Testis (tissue), 2 donors: ENCODE measurements at regions not wholly inside any gene's neighbourhood (a gene's known extent, or its start where the extent isn't known, plus 50 kb on each side); places are given as distances from the start of the nearest gene placed in this dataset.

Experiments used
- DNase-seq: peaks from one replicate; pipeline ENCODE4 v3.0.0-alpha.2; 2019
- H3K27ac ChIP-seq, 2 donors: fragments of 200-600 bp; sonication (generic); one replicate each; pipeline ENCODE4 v1.5.1; 2019
- H3K27me3 ChIP-seq: fragments of 200-600 bp; sonication (generic); one replicate; pipeline ENCODE4 v1.5.1; 2019
- H3K36me3 ChIP-seq: fragments of 200-600 bp; sonication (generic); one replicate; pipeline ENCODE4 v1.5.1; 2017; ENCODE audit warnings: low read depth; ENCODE audit errors: missing control alignments
- H3K4me1 ChIP-seq: fragments of 200-600 bp; sonication (generic); one replicate; pipeline ENCODE4 v1.5.1; 2019
- H3K4me3 ChIP-seq, 2 donors: fragments of 200-600 bp; sonication (generic); one replicate each; pipeline ENCODE4 v1.5.1; 2017 to 2019
- H3K9me3 ChIP-seq: fragments of 200-600 bp; sonication (generic); one replicate; pipeline ENCODE4 v1.5.1; 2017
- POLR2A ChIP-seq: fragments of 450-650 bp; IDR thresholded peaks from one replicate; pipeline ENCODE4 v1.6.1; 2017; ENCODE audit warnings: antibody characterized with exemption, mild to moderate bottlenecking, moderate library complexity
- WGBS, 2 donors: methylation state at CpG; one replicate each; pipeline ENCODE4 v1.1.5; 2018; 5-methylcytosine and 5-hydroxymethylcytosine counted together
- intact Hi-C: fragments of 100-400 bp; cut with DNase I; formaldehyde crosslinking; loops from one replicate; pipeline ENCODE4 v1.15.1; 2023; ENCODE audit warnings: low total_unique reads
- TF ChIP-seq, protein P1 (sequence below), 3 experiments: fragments of 450-650 bp in 2 of 3; fragments of 200-600 bp in 1 of 3; sonication (generic) in 1 of 3; IDR thresholded peaks; one replicate each; pipeline ENCODE4 v1.5.1; 2016 to 2019; ENCODE audit warnings: antibody characterized with exemption in 3 of 3, mild to moderate bottlenecking in 2 of 3, moderate library complexity in 1 of 3

DNA sequence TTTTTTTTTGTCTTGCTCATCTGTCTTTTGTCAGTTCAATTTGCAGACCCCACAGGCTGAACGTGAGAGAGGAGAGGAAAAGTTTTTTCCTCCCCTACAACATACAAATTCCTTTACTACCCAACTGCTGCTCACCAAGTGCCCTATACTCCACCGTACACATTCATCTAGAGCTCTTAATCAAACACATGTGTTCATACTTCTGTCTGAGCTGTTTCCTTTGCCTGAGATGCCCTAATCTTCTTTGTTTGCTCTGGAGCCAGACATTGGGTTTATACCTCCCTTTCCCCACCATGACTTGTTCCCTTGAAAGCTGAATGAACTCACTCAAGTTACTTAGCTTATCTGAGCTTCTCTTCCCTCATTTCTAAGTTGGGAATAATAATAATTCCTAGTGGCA is 122.7 kb upstream of the RASGRP1 start:
- no peaks in the 10 kb centered on the region for H3K27me3 ChIP-seq
- H3K36me3 ChIP-seq, result no peaks in the 10 kb centered on the region
- no peak for DNase-seq
- no peaks in the 10 kb centered on the region for H3K4me1 ChIP-seq
- no peak overlapping the region for H3K4me3 ChIP-seq
- 45 to 65% methylated on average over 2 of the region's 2 CpGs for WGBS, 2 donors
- TF ChIP-seq, protein P1, sequence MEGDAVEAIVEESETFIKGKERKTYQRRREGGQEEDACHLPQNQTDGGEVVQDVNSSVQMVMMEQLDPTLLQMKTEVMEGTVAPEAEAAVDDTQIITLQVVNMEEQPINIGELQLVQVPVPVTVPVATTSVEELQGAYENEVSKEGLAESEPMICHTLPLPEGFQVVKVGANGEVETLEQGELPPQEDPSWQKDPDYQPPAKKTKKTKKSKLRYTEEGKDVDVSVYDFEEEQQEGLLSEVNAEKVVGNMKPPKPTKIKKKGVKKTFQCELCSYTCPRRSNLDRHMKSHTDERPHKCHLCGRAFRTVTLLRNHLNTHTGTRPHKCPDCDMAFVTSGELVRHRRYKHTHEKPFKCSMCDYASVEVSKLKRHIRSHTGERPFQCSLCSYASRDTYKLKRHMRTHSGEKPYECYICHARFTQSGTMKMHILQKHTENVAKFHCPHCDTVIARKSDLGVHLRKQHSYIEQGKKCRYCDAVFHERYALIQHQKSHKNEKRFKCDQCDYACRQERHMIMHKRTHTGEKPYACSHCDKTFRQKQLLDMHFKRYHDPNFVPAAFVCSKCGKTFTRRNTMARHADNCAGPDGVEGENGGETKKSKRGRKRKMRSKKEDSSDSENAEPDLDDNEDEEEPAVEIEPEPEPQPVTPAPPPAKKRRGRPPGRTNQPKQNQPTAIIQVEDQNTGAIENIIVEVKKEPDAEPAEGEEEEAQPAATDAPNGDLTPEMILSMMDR (IDR thresholded peaks at IDR 0.05), result no peak
- TF ChIP-seq POLR2A, result no peak
- intact Hi-C loops, result loop anchor here (10.0 kb wide), 2 partner anchors 133 to 243 kb away; no protein-coding TSS in a partner anchor
- H3K9me3 ChIP-seq, result no peaks in the 10 kb centered on the region
- no peak overlapping the region for H3K27ac ChIP-seq

DNA sequence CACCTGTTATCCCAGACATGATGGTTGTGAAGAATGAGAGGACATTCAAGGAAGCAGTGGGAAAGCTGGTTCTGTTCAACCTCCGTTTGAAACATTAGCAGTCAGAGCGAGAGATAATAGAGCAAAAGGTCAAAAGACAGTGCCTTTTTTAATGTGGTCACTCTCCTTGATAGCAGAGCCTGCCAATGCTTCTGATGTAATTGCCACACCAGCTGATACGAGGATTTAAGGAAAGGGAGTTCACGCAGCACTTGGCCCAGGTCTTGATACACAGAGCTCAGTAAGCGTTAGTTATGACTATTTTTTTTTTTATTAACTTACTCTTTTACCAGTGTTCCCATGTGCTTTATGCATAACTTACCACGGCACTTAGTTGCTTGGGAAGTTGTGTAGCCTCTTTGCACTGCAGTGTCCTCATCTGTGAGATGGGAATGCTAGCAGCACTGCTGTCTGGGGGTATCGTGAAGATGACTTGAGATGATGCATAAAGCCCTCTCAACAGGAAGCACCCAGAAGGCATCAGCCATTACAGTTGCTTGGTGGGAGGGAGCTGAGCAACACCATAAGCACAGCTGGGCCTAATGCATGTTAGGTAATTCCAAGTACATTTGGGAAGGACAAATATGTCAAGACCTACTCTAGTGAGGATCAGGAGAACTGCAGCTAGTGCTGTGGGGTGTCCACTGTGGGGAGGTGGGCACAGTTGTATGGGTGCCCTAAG is 123.3 kb upstream of the RASGRP1 start:
- peak; percentile 20 for DNase-seq
- intact Hi-C loops, result loop anchor here (10.0 kb wide), 2 partner anchors 133 to 243 kb away; no protein-coding TSS in a partner anchor
- no peaks in the 10 kb centered on the region for H3K9me3 ChIP-seq
- no peaks in the 10 kb centered on the region for H3K4me1 ChIP-seq
- H3K4me3 ChIP-seq, result no peak overlapping the region
- 67 to 71% methylated on average over 7 of the region's 7 CpGs for WGBS, 2 donors
- TF ChIP-seq POLR2A, result no peak
- TF ChIP-seq, protein P1 (IDR thresholded peaks at IDR 0.05), result no peak
- no peaks in the 10 kb centered on the region for H3K27me3 ChIP-seq
- no peak overlapping the region for H3K27ac ChIP-seq
- H3K36me3 ChIP-seq, result no peaks in the 10 kb centered on the region

DNA sequence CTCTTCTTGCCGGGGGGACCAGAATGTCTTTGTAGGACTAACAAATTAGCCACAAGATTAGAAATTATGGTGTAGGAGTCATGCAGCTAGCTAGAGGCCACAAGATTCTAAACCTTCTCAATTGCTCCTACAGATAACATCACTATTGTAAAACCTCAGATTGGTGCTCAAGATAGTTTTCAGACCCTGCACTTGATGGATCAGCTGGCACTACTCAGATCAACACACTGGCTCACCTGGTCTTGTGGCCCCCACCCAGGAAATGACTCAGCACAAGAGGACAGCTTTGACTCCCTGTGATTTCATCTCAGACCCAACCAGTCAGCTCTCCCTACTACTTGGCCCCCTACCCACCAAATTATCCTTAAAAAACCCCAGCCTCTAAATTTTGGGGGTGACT is 124.1 kb upstream of the RASGRP1 start:
- intact Hi-C loops, result loop anchor here (10.0 kb wide), 2 partner anchors 134 to 244 kb away; no protein-coding TSS in a partner anchor
- H3K36me3 ChIP-seq, result no peaks in the 10 kb centered on the region
- 57 to 88% methylated on average over 1 of the region's 1 CpG for WGBS, 2 donors
- no peak overlapping the region for H3K27ac ChIP-seq
- no peak for DNase-seq
- H3K27me3 ChIP-seq, result no peaks in the 10 kb centered on the region
- H3K4me1 ChIP-seq, result no peaks in the 10 kb centered on the region
- H3K9me3 ChIP-seq, result no peaks in the 10 kb centered on the region
- TF ChIP-seq, protein P1 (IDR thresholded peaks at IDR 0.05), result no peak
- no peak for TF ChIP-seq POLR2A
- H3K4me3 ChIP-seq, result no peak overlapping the region

DNA sequence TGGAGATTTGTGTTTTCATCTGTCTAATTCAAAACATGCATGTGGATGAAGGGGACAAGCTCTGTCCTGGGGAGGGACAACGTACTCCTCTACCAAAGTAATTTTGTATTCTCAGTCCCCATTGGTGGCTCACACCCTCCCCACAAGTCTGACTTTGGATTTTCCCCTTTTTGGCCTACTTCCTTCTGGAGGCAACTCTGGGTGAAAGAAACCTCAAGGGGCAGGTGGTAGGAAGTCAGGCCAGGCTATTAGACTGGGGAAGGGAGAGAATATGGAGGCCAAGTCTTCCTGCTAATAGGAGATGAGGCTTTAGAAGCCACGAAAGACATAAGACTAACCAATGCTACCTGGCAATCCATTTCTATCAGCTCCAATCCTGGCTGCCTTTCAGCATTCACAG is 124.9 kb upstream of the RASGRP1 start:
- Histone ChIP-seq H3K4me1 (no peaks in the 10 kb centered on the region), H3K27ac (no peak overlapping the region), H3K9me3 (no peaks in the 10 kb centered on the region), H3K27me3 (no peaks in the 10 kb centered on the region), H3K36me3 (no peaks in the 10 kb centered on the region), H3K4me3 (no peak overlapping the region)
- TF ChIP-seq, protein P1 (IDR thresholded peaks at IDR 0.05), result no peak
- TF ChIP-seq POLR2A, result no peak
- DNase-seq, result no peak
- intact Hi-C loops, result loop anchor here (10.0 kb wide), 2 partner anchors 135 to 245 kb away; no protein-coding TSS in a partner anchor
- whole genome bisulfite sequencing, 2 donors, result 97 to 100% methylated on average over 2 of the region's 2 CpGs

DNA sequence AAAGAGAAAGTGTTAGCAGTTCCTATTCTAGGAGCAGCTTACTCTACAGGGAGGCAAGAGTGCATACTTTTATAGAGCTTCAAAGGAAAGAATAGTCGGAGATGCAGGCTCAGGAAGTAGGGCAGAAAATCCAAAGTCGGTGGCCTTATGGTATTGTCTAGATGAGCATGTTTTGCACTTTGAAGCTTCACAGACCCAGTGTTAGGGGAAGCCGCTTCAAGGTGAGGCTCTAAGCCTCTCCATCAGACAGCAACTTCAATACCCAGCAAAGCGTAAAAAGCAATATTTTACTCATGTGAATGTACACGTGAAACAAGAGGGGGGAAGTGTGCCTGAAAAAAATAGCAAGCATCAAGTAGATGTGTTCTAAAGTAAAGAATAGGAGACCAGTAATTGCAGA is 125.6 kb upstream of the RASGRP1 start:
- intact Hi-C loops, result no loop called here
- WGBS, 2 donors, result 91 to 96% methylated on average over 5 of the region's 5 CpGs
- no peaks in the 10 kb centered on the region for H3K36me3 ChIP-seq
- no peak for DNase-seq
- no peak overlapping the region for H3K4me3 ChIP-seq
- H3K27ac ChIP-seq, result no peak overlapping the region
- TF ChIP-seq POLR2A, result no peak
- TF ChIP-seq, protein P1 (IDR thresholded peaks at IDR 0.05), result no peak
- no peaks in the 10 kb centered on the region for H3K9me3 ChIP-seq
- no peaks in the 10 kb centered on the region for H3K4me1 ChIP-seq
- no peaks in the 10 kb centered on the region for H3K27me3 ChIP-seq
